GM21723 (cell line): ENCODE measurements at regions not wholly inside any gene's neighbourhood (a gene's known extent, or its start where the extent isn't known, plus 50 kb on each side); places are given as distances from the start of the nearest gene placed in this dataset.

Source experiments
- ATAC-seq: cut with Tn5 transposase; IDR thresholded peaks from one replicate; pipeline ENCODE4 v1.9.1; 2021; ENCODE audit warnings: mild to moderate bottlenecking, moderate library complexity; ENCODE audit not compliant: unreplicated experiment

- no peak for ATAC-seq
Measured at GRCh38 chr3:87359025-87359424, 82.6 kb upstream of the POU1F1 start.

DNA sequence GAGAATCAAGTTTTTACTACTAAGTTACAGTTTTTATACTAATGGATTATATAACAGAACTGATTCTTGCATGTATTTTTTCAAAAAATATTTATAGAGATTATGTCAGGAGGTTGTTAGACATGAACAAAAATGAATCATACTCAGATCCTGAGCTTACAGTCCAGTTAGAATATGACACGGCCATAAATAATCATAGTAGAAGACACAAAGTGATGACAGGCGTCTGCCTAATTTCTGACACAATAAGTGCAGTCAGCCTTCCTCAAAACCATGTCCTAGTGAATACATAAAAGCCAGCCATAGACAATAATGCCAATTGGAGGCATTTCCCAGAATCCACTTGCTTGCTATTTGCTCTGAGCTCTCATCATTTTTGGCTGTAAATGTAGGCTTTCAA is 81.7 kb upstream of the POU1F1 start:
- no peak for ATAC-seq

GRCh38 chr3:87354398-87354797 is 78.0 kb upstream of the POU1F1 start:
- ATAC-seq, result no peak

- ATAC-seq, result no peak
Measured at GRCh38 chr3:87351937-87352336, 75.6 kb upstream of the POU1F1 start.

GRCh38 chr3:87350367-87351199 is 74.2 kb upstream of the POU1F1 start:
- peak; percentile 100 for ATAC-seq

- no peak for ATAC-seq
Measured at GRCh38 chr3:87349833-87350232, 73.4 kb upstream of the POU1F1 start.

DNA sequence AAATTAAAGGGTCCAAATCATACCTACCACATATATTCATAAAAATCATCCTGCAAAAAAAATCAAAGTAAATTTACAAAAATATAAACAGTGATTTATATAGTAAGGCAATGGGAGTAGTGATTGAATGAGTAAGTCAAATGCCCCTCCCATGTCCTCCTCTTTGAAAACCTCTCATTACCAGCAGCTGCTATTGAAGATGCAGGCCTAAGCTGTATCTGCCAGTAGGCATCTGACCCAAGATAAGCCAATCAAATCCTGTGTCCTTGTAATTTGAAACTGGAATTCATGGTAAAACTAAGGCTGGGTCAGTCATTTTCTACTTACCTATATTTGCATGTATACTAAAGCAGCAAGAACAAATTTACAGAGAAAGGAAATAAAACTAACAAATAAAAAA is 60.4 kb upstream of the POU1F1 start:
- ATAC-seq, result no peak

DNA sequence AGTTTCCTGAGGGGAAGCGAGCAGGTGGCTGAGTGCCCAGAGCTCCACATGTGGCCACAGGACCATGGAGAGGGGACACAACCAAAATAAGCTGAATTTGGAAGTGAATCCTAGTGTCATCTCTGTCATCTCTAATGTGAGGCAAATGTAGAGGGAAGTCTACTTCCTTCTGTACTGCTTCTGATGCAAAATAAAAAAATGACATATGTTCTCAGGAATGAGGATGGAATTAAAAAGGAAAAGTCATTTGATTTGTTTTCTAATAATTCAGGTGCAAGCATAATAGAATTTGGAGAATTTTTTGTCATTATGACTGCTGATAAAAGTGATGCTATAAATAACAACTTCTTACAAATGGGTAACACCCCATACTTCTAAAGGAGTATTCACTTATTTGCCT is 59.5 kb upstream of the POU1F1 start:
- ATAC-seq, result no peak

- ATAC-seq, result peak; percentile 49
Measured at GRCh38 chr3:87333393-87333892, 57.1 kb upstream of the POU1F1 start.

- no peak for ATAC-seq
Measured at GRCh38 chr3:87332789-87333188, 56.4 kb upstream of the POU1F1 start.

DNA sequence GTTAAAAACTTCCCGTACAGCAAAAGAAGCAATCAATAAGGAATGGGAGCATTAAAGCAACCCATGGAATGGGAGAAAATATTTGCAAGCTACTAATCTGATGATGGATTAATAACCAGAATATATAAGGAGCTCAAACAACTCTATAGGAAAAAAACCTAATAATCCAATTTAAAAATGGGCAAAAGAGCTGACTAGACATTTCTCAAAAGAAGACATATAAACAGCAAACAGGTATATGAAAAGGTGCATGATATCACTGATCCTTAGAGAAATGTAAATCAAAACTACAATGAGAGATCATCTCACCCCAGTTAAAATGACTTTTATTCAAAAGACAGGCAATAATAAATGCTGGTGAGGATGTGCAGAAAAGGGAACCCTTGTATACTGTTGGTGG is 52.7 kb upstream of the POU1F1 start:
- ATAC-seq, result no peak
